GM19238 (cell line): ENCODE measurements at regions not wholly inside any gene's neighbourhood (a gene's known extent, or its start where the extent isn't known, plus 50 kb on each side); places are given as distances from the start of the nearest gene placed in this dataset.
"Not testable (repeated sequence)": the region's sequence is repeated elsewhere in the genome, so short reads cannot be mapped to it uniquely, and the experiment has no call there.

Source experiments
- DNase-seq: peaks from one replicate; pipeline ENCODE4 v3.0.0; 2011; ENCODE audit warnings: low spot score; ENCODE audit not compliant: insufficient read length

DNA sequence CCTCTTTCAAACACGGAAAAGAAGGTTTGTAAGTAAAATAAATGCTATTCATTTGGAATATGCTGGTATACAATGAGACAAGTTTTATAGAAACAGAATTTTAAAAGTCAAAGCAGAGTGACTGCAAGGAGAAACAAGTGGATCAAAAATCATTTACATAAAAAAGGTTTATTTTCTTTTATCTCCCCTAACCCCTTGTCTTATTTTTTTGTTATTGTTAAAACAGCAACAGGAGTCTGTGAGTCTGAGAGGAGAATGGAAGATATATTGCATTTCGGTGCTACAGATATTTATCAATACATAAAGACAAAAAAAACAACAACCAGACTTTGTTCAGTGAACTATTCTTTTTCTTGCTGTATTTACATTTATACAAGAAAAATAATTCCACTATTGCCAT lies 1116.4 kb downstream of the OTOL1 start:
- no peak for DNase-seq

- no peak for DNase-seq
Observed at GRCh38 chr3:162626172-162626571, 1129.6 kb downstream of the OTOL1 start.

DNA sequence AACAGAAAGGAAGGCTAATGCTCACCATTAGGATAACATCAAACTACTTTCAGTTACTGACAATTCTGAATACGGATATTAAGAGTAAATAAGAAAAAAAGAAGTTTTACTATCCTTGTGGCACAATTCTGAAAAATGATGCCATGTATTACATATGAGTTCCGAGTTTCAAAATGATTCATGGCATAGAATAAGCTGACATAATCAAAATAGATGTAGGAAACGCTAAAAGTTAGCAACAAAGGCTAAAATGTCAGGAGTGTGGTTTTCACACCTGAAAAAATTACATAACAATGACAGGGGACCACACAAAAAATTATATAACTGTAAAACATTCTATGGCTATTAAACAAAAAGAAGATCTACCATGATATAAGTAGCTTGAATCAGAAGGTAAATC lies 1131.9 kb downstream of the OTOL1 start:
- DNase-seq, result no peak

DNA sequence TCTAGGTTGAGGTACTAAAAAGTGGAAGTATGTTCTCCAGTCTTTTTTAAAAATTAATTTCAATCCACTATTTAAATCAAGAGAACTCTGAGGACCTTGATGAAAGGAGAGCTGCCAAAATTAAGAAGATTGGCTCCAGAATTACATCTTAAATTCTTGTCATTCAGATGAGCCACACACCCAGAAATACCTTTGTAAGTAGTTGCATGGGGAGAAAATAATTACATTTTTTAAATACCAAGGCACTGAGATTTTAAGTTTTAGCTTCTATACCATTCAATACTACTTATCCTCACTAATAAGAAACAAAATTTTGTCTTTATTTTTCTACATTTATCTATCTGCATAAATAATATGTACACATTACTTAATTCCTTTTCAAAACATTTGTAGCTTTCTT lies 1132.8 kb downstream of the OTOL1 start:
- DNase-seq, result no peak

- no peak for DNase-seq
Observed at GRCh38 chr3:162632672-162633071, 1136.1 kb downstream of the OTOL1 start.

GRCh38 chr3:162640208-162640607 lies 1143.6 kb downstream of the OTOL1 start:
- DNase-seq, result not testable (repeated sequence)

DNA sequence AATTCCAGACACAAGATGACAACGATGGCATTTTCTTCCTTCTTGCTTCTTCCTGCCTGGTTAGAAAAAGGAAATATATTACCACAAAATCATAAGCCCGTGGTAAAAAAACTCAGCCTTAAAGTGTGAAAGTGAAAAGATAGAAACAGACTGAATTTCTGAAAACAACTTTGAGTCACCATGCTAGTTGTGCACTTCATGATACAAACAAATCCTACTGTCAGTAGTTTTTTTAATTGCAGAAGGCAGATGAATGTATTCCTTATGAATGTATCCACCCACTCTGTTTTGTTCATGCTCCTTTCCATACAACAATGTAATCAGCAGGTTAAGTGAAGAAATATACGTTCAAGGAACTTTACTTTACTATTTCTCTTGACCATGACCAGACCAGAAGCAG lies 1144.7 kb downstream of the OTOL1 start:
- no peak for DNase-seq

GRCh38 chr3:162641907-162642306 lies 1145.3 kb downstream of the OTOL1 start:
- no peak for DNase-seq

DNA sequence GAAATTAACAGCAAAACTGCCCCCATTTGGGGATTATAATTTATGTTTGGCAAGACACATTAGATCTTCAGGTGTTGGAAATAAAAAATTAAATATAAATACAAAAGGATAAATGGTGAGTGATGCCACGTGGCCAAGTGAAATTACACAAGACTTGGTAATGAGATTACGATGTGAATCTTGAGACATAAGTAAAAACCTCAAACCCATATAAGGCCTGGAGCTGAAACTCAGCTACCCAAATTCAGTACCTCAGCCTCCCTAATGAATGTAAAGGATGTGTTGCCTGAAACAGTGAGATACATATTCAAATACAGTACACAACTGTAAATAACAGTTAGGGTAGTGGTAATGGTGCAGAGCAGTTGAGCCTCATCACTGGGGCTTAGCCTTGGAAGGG lies 1146.6 kb downstream of the OTOL1 start:
- DNase-seq, result no peak

DNA sequence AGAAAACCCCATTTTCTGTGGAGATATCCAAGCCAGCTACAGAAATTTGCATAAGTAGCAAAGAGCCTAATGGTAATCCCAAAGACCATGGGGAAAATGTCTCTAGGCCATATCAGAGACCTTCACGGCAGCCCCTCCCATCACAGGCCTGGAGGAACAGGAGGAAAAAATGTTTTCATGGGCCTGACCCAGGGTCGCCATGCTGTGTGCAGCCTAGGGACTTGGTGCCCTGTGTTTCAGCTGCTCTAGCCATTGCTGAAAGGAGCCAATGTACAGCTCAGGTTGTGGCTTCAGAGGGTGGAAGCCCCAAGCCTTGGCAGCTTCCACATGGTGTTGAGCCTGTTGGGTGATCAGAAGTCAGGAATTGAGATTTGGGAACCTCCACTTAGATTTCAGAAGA lies 1150.7 kb downstream of the OTOL1 start:
- DNase-seq, result no peak

DNA sequence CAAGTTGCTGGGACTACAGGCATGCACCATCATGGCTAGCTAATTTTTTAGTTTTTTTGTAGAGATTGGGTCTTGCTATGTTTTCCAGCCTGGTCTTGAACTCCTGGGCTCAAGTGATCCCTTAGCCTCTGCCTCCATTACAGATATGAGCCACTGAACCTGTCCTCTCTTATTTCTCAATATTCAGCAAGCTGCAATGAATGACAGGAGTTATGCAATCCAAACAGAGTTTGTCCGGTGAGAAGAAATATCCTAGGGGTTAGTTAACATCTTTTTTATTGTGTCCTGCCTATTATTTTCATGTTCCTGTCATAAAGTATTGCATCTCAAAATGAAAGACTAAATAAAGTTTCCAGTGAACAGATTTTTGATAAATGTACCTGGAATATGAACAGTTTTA lies 1161.4 kb downstream of the OTOL1 start:
- DNase-seq, result no peak

DNA sequence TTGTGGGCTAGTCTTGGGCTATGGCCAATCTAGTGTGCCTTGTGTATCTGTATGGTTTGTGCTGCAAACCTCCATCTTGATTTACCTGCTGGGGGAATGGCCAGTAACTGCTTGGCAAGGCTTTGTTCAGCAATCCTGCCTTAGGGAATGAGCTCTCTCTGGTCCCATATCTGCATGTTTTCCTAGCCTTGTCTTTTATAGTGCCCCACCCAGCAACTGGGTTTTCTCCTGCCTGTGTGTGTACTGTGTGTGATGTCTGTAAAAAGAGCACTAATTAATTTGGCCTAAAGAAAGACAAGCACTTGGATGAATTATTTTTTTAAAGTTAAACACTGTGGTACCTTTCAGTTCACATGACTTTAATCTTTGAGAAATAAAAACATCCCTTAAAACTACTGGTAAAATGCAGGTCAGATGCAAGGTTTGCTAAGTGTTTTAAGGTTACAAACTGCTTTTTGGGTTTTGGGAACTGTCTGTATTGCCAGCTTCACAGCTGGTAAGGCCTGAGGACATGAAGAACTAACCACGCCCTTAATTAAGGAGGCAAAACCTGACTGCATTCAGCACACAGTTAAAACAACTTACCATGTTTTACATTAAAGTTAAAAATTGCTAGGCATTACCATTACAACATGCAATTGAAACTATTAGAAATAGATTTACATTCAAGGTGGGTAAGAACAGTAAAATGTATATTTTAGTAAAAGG lies 1169.2 kb downstream of the OTOL1 start:
- DNase-seq, result no peak

- no peak for DNase-seq
Observed at GRCh38 chr3:162666835-162667234, 1170.2 kb downstream of the OTOL1 start.

DNA sequence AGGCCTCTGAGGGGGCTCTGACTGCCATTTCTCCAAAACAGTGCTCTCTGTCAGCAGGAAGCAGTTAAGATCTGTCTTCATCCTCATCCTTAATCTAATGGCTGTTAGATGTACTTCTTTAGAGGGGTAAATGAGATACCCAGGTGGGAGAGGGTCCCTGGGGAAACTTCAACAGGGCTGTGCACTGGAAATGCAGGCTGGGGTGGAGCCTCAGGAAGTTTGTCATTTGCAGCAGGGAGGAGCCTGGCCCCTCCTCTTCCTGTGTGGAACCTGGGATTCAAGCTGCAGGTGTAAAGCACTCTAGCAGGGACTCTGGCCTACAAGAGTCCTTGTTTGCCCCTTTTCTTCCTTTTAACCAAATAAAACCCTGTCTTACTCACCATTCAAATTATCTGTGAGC lies 1173.6 kb downstream of the OTOL1 start:
- DNase-seq, result no peak

DNA sequence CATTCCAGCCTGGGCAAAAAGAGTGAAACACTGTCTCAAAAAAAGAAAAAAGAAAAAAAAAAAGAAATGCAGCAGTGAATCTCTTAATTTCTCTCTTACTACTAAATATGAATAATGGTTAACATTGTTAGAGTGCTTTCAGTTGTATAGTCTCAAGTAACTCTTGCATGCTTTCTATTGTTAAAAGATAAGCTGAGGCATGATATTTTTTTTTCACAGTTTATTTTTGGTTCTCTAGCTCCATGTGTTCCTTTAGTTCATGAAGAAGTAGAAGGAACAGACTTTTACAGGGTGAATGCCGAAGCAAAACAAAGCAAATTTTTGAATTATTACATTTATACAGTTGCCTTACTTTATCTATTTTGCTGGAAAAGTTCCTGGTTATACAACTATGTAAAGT lies 1180.9 kb downstream of the OTOL1 start:
- no peak for DNase-seq

- DNase-seq, result no peak
Observed at GRCh38 chr3:162678941-162679340, 1182.3 kb downstream of the OTOL1 start.

DNA sequence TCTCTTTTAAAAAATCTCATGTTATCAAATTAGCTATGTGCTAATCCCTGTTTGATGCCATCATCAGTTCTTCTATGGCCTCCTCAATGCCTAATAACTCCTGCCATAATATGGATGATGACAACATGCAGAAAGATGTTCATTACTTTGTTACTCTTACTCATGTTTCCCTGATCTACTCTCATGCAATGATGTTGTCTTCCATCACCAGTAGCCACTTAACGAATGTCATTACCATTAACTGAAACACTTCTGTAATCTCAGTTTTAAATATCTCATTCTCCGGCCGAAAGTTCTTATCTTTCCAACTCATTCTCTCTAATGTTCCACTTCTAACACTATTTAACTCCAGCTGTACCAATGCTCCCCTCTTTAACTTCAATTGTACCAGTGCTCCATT lies 1187.7 kb downstream of the OTOL1 start:
- DNase-seq, result no peak

DNA sequence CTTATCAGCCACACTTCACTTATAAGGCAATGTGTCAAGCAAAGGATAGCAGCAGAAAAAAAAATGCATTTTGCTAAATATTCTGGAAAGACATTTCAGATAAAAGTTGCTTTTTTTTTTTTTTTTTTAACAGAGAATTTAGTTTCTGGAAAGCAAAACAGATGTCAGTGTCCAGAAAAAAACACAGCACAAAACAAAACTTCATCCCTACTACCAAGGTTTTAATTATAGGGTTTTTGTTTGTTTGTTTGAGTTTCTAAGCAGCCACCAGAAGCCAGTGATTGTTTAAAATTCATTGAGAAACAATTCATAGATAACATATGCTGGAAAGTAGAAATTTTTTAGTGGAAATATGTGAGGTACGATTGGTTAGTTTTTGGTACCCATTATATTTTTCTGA lies 1202.7 kb downstream of the OTOL1 start:
- no peak for DNase-seq

DNA sequence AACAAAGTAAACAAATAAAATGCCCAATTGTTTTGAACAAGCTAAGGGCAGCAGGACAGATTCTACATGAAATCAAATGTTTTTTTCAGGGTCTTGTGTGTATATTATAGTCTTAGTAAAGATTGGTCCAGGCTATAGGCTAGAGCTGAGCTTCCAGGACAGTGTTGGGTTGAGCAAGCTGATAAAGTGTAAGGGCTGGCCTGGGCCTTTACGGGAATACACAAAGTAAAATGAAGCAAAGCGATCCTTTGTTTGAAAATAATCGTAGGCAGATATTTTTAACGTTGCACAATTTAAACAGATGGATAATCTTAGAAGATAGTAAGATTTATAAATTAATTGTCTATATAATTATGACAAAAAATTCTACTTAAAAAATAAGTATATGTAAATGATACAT lies 1204.6 kb downstream of the OTOL1 start:
- DNase-seq, result no peak

DNA sequence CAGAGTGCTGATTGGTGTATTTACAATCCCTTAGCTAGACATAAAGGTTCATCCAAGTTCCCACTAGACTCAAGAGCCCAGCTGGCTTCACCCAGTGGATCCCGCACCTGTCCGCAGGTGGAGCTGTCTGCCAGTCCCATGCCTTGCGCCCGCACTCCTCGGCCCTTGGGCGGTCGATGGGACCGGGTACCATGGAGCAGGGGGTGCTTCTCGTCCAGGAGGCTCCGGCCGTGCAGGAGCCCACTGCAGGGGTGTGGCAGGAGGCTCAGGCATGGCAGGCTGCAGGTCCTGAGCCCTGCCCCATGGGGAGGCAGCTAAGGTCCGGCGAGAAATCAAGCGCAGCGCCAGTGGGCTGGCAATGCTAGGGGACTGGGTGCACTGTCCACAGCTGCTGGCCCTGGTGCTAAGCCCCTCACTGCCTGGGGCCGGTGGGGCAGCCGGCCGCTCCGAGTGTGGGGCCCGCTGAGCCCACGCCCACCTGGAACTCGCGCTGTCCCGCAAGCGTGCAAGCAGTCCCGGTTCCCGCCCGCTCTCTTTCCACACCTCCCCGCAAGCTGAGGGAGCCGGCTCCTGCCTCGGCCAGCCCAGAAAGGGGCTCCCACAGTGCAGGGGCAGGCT lies 1206.3 kb downstream of the OTOL1 start:
- no peak for DNase-seq

GRCh38 chr3:162704238-162704637 lies 1207.6 kb downstream of the OTOL1 start:
- no peak for DNase-seq

DNA sequence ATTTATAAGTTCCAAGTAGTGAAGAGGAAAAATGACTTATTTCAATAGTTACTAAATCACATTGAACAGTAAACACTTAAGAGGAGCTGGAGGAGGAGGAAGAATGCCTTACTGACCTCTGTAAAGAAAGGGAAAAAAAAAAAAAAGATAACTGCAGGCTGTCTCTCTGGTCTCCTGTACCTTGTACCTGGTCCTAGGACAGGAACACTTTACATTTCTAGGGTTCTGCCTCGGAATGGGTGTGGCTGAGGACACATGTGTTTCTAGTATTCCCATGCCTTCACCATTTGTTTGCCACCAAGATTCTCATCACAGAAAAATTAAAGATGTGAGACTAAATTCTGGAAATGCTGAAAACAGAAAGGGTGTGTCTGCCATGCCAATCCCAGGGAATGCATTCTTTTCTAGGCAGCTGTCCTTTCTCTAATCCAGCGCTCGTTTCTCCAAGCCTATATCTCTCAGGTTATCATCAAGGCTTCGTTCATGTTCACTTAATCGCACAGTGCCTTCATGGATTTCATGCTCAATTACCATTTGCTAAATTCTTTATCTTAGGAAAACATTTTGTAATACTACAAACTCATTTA lies 1208.3 kb downstream of the OTOL1 start:
- no peak for DNase-seq

GRCh38 chr3:162708394-162708793 lies 1211.8 kb downstream of the OTOL1 start:
- not testable (repeated sequence) for DNase-seq
